H9 (cell line): ENCODE measurements at regions not wholly inside any gene's neighbourhood (a gene's known extent, or its start where the extent isn't known, plus 50 kb on each side); places are given as distances from the start of the nearest gene placed in this dataset.

Source experiments
- DNase-seq: peaks from one replicate; pipeline ENCODE4 v3.0.0-alpha.2; 2017
- H2AFZ ChIP-seq: one replicate; pipeline ENCODE4 v1.6.1; 2013; ENCODE audit warnings: mild to moderate bottlenecking, low read length, control low read depth, moderate library complexity
- H2AK5ac ChIP-seq: 2 replicates; pipeline ENCODE4 v1.6.1; 2013; ENCODE audit warnings: low read length, control low read depth, mixed read lengths; ENCODE audit not compliant: insufficient read length
- H2BK120ac ChIP-seq: one replicate; pipeline ENCODE4 v1.6.1; 2013; ENCODE audit warnings: low read depth, mild to moderate bottlenecking, low read length, control low read depth, inconsistent platforms; ENCODE audit not compliant: poor library complexity, severe bottlenecking
- H2BK12ac ChIP-seq: 2 replicates; pipeline ENCODE4 v1.6.1; 2013; ENCODE audit warnings: low read length, control low read depth, mixed read lengths, low read depth; ENCODE audit not compliant: insufficient read length
- H2BK15ac ChIP-seq: 2 replicates; pipeline ENCODE4 v1.6.1; 2013; ENCODE audit warnings: low read depth, low read length, control low read depth
- H2BK20ac ChIP-seq: one replicate; pipeline ENCODE4 v1.6.1; 2013; ENCODE audit warnings: low read depth, mild to moderate bottlenecking, low read length, control low read depth, inconsistent platforms; ENCODE audit not compliant: poor library complexity, severe bottlenecking
- H2BK5ac ChIP-seq: 2 replicates; pipeline ENCODE4 v1.6.1; 2013; ENCODE audit warnings: low read length, control low read depth, mixed read lengths; ENCODE audit not compliant: insufficient read length
- H3K14ac ChIP-seq: 2 replicates; pipeline ENCODE4 v1.6.1; 2013; ENCODE audit warnings: low read length, control low read depth; ENCODE audit not compliant: insufficient read depth
- H3K18ac ChIP-seq: 2 replicates; pipeline ENCODE4 v1.6.1; 2013; ENCODE audit warnings: low read depth, mild to moderate bottlenecking, mixed read lengths, low read length, control low read depth; ENCODE audit not compliant: insufficient read length
- H3K23ac ChIP-seq: 2 replicates; pipeline ENCODE4 v1.6.1; 2013; ENCODE audit warnings: low read length, control low read depth, mixed read lengths, low read depth; ENCODE audit not compliant: insufficient read length
- H3K23me2 ChIP-seq: 2 replicates; pipeline ENCODE4 v1.6.1; 2013; ENCODE audit warnings: low read depth, mild to moderate bottlenecking, mixed read lengths, low read length, control low read depth; ENCODE audit not compliant: insufficient read length, poor library complexity, severe bottlenecking
- H3K27ac ChIP-seq: 2 replicates; pipeline ENCODE4 v1.5.1; 2013; ENCODE audit warnings: low read length, control low read depth, mixed read lengths, low read depth; ENCODE audit not compliant: insufficient read length
- H3K27me3 ChIP-seq: 2 replicates; pipeline ENCODE4 v1.6.1; 2013; ENCODE audit warnings: low read length, control low read depth, inconsistent platforms; ENCODE audit not compliant: insufficient read depth
- H3K4ac ChIP-seq: 2 replicates; pipeline ENCODE4 v1.6.1; 2013; ENCODE audit warnings: low read depth, mild to moderate bottlenecking, control low read depth, inconsistent platforms, low read length, moderate library complexity
- H3K4me1 ChIP-seq: 2 replicates; pipeline ENCODE4 v1.6.1; 2013; ENCODE audit warnings: low read length, control low read depth, inconsistent platforms; ENCODE audit not compliant: insufficient read depth
- H3K4me2 ChIP-seq: 2 replicates; pipeline ENCODE4 v1.6.1; 2013; ENCODE audit warnings: low read length, control low read depth, mixed read lengths; ENCODE audit not compliant: insufficient read length, insufficient read depth
- H3K56ac ChIP-seq: 2 replicates; pipeline ENCODE4 v1.6.1; 2013; ENCODE audit warnings: low read depth, mild to moderate bottlenecking, mixed read lengths, low read length, control low read depth; ENCODE audit not compliant: insufficient read length
- H3K79me1 ChIP-seq: 2 replicates; pipeline ENCODE4 v1.6.1; 2013; ENCODE audit warnings: low read depth, mild to moderate bottlenecking, moderate library complexity, low read length, control low read depth, inconsistent platforms; ENCODE audit not compliant: insufficient read depth, poor library complexity, severe bottlenecking
- H3K79me2 ChIP-seq: 2 replicates; pipeline ENCODE4 v1.6.1; 2013; ENCODE audit warnings: low read length, control low read depth, inconsistent platforms; ENCODE audit not compliant: insufficient read depth
- H3K9ac ChIP-seq: 2 replicates; pipeline ENCODE4 v1.6.1; 2013; ENCODE audit warnings: low read length, control low read depth, mixed read lengths; ENCODE audit not compliant: insufficient read length; ENCODE audit errors: extremely low read depth
- H3K9me3 ChIP-seq: one replicate; pipeline ENCODE4 v1.6.1; 2013; ENCODE audit warnings: low read depth, low read length, inconsistent platforms; ENCODE audit not compliant: control insufficient read depth
- H3T11ph ChIP-seq: one replicate; pipeline ENCODE4 v1.6.1; 2013; ENCODE audit warnings: mild to moderate bottlenecking, low read length, control low read depth, inconsistent platforms
- H4K20me1 ChIP-seq: one replicate; pipeline ENCODE4 v1.6.1; 2013; ENCODE audit not compliant: control insufficient read depth, insufficient read length, insufficient read depth
- H4K5ac ChIP-seq: 2 replicates; pipeline ENCODE4 v1.6.1; 2013; ENCODE audit warnings: low read depth, mild to moderate bottlenecking, mixed read lengths, low read length, control low read depth; ENCODE audit not compliant: insufficient read length
- H4K8ac ChIP-seq: replicated peaks from 2 replicates; pipeline ENCODE4 v1.6.1; 2013; ENCODE audit warnings: low read length, control low read depth, mixed read lengths, low read depth; ENCODE audit not compliant: insufficient read length
- H4K91ac ChIP-seq: 2 replicates; pipeline ENCODE4 v1.6.1; 2013; ENCODE audit warnings: low read depth, mild to moderate bottlenecking, moderate library complexity, mixed read lengths, low read length, control low read depth; ENCODE audit not compliant: insufficient read length
- H3K27ac Mint-ChIP-seq, 3 experiments: 2 replicates in 2 of 3; 3 replicates in 1 of 3; pipeline ENCODE4 v1.8.0; 2020 to 2021; ENCODE audit warnings: mixed read lengths in 3 of 3, mild to moderate bottlenecking in 1 of 3, moderate library complexity in 1 of 3
- H3K27me3 Mint-ChIP-seq: 2 replicates; pipeline ENCODE4 v1.8.0; 2021; ENCODE audit warnings: low read depth, mild to moderate bottlenecking, moderate library complexity, mixed read lengths
- H3K36me3 Mint-ChIP-seq, 3 experiments: 2 replicates in 2 of 3; 3 replicates in 1 of 3; pipeline ENCODE4 v1.8.0; 2020 to 2021; ENCODE audit warnings: low read depth in 3 of 3, mixed read lengths in 3 of 3; ENCODE audit not compliant: insufficient read depth in 1 of 3
- H3K4me1 Mint-ChIP-seq, 2 experiments: 2 replicates each; pipeline ENCODE4 v1.8.0; 2020; ENCODE audit warnings: mixed read lengths in 2 of 2
- H3K4me3 Mint-ChIP-seq, 2 experiments: 2 replicates in 1 of 2; 3 replicates in 1 of 2; pipeline ENCODE4 v1.8.0; 2020 to 2021; ENCODE audit warnings: mild to moderate bottlenecking in 2 of 2, mixed read lengths in 2 of 2, moderate library complexity in 1 of 2
- H3K9me3 Mint-ChIP-seq, 2 experiments: 2 replicates in 1 of 2; 3 replicates in 1 of 2; pipeline ENCODE4 v1.8.0; 2020; ENCODE audit warnings: mild to moderate bottlenecking in 2 of 2, mixed read lengths in 2 of 2, moderate library complexity in 1 of 2
- CTCF ChIP-seq: fragments of 200-600 bp; sonication (generic); conservative IDR thresholded peaks from 3 replicates; pipeline ENCODE4 v1.8.0; 2021; ENCODE audit warnings: antibody characterized with exemption, mild to moderate bottlenecking
- WGBS: extraction: QIAGEN DNeasy Blood & Tissue Kit; methylation state at CpG from one replicate; pipeline ENCODE4 v1.1.7; 2013; ENCODE audit warnings: missing lambda C conversion rate, low lambda C conversion rate, mixed read lengths; ENCODE audit not compliant: insufficient read length; ENCODE audit errors: extremely low coverage; 5-methylcytosine and 5-hydroxymethylcytosine counted together

GRCh38 chr7:25633426-25634036 is 405.2 kb upstream of the NPVF start:
- Histone ChIP-seq H4K20me1 (no peaks in the 10 kb centered on the region), H4K8ac (no peak overlapping the region), H2AK5ac (no peak overlapping the region), H3K27ac (no peak overlapping the region), H3K4me2 (no peak overlapping the region), H2BK120ac (no peak overlapping the region), H3K9ac (no peak overlapping the region), H4K91ac (no peak overlapping the region), H2BK20ac (no peak overlapping the region), H3K23me2 (no peaks in the 10 kb centered on the region), H2BK12ac (no peak overlapping the region), H3K56ac (no peak overlapping the region), H2BK5ac (no peak overlapping the region), H3K9me3 (no peaks in the 10 kb centered on the region), H2AFZ (no peak overlapping the region), H3K4ac (no peak overlapping the region), H3K14ac (no peak overlapping the region), H3K79me1 (no peaks in the 10 kb centered on the region), H3T11ph (no peak overlapping the region), H3K4me1 (peaks cover 1% of the 10 kb centered on the region; the same call in 1 of the 2 replicates), H3K79me2 (no peaks in the 10 kb centered on the region), H3K27me3 (no peaks in the 10 kb centered on the region), H4K5ac (no peak overlapping the region), H3K18ac (no peak overlapping the region), H3K23ac (no peak overlapping the region), H2BK15ac (no peak overlapping the region)
- no peak for DNase-seq
- no CpG with 5 or more reads among the region's 3 CpGs for WGBS
- no peak overlapping the region for H3K4me3 Mint-ChIP-seq
- no peaks in the 10 kb centered on the region for H3K9me3 Mint-ChIP-seq
- H3K36me3 Mint-ChIP-seq = no peaks in the 10 kb centered on the region
- H3K4me1 Mint-ChIP-seq = peaks cover 3% of the 10 kb centered on the region in 2 experiments
- no peak for TF ChIP-seq CTCF
- no peaks in the 10 kb centered on the region; the same call in none of the 2 replicates for H3K27me3 Mint-ChIP-seq
- H3K27ac Mint-ChIP-seq = no peak overlapping the region
